DMS53 (cell line): ENCODE measurements at regions not wholly inside any gene's neighbourhood (a gene's known extent, or its start where the extent isn't known, plus 50 kb on each side); places are given as distances from the start of the nearest gene placed in this dataset.

Experiments used
- DNase-seq: peaks from one replicate; lab custom pipeline; 2025; lab: John Stamatoyannopoulos, UW

GRCh38 chr2:239688122-239688681 lies 287.4 kb upstream of the HDAC4 start:
- DNase-seq = no peak

DNA sequence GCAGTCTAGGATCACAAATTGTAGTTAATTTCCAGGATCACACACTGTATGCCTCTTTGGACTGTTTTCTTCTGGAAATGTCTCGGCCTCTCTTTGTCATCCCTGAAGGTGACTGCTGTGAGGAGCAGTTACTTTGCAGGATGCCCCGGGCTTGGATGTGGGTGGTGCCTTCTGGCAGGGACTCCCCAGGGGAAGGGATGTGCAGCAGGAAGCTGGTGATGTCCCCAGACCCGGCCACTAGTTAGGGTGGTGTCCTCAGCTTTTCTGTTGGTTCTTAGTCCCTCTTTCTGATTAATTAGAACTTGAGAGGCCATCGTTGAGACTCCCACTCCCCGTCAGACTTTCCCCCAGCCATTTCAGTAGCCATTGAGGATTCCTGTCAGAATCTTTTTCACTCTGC lies 286.6 kb upstream of the HDAC4 start:
- no peak for DNase-seq

DNA sequence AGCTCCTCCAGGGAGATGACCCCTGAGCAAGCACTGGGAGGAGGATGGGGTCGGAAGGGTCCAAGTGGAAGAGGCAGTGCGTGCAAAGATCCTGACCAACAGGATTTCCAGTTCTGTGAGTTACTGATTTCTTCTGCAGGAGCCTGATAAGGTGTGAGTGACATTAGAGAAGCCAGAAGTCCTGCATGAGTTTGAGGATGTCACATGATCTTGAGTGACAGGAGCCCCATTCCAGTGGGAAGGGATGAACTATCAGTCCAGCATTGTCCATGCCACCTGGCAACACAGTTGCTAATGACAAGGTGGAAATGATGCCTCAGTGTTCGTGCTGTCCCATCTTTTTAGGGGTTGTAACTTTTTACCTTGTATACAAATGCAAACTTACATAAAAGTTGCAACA lies 285.1 kb upstream of the HDAC4 start:
- no peak for DNase-seq

GRCh38 chr2:239685556-239685955 lies 284.7 kb upstream of the HDAC4 start:
- no peak for DNase-seq

DNA sequence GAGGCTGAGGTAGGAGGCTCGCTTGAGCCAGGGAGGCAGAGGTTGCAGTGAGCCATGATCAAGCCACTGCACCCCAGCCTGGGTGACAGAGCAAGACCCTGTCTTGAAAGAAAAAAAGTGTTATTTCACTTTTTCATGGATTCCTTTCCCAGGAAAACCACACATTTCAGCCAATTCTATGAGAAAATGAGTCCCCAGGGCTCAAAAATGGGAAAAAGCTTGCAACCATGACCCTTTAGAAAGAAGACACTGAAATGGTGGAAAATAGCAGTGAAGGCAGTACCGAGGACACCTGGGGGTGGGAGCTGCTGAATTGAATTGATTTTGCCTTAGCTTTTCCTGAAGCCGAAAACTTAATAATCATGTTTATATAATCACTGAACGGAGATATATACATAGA lies 284.2 kb upstream of the HDAC4 start:
- no peak for DNase-seq

DNA sequence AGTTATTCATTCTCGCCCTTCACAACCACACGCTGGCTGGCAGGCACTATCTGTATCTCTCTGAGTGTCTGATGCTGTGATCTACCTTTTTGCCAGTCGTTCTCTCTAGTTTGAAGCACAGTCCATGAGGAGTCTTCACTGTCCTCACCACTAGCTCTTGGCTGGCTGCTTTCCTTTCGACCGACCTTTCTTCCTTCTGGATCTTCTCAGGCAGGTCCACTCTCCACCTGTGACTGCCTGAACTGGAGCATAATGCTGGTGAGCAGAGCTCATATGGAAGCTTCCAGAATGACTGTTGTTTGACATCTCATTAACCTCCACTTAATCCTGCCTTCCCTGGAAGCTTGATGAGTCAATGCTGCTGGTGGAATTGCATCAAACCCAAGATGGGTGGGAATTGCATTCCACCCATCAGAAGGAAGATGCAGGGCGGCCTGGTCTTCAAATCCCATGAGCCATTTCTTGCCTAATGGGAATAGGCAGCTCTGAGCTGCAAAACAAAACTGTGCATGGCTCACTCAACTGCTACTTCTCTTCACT lies 283.5 kb upstream of the HDAC4 start:
- no peak for DNase-seq

DNA sequence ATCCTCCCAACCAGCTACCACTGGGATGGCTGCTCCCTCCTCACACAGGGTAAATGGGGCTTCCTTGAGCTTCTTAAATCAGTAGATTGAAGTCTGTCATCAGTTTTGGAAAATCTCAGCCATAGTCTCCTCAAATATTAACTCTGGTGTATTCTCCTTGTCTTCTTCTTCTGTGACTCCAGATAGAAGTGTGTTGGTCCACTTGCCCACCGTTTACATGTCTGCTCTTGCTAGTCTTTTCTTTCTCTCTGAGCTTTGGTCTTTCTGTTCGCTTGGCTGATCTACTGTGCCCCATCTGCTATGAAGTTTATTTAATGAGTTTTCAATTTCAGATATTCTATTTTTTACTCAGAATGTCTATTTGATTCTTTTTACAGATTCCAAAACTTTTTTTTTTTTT lies 281.7 kb upstream of the HDAC4 start:
- DNase-seq = no peak

DNA sequence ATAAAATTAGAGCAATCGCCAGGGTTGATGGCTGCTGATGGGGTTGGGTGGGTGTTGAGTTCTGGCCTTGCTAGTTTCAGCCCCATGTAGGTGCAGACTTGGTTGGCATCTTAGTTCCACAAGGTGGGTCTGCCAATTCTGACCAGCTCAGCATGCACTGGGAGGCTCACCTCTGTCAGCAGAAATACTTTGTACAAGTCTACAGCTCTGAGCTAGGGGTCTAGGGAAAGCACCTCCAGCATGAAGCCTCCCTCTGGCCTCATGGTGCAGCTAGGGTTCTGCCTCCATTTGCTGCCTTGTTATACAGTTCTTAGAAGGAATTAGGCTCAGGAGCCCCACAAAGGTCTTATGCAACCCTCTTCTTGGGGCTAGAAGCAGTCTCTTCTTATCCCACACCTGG lies 278.9 kb upstream of the HDAC4 start:
- DNase-seq = no peak

- no peak for DNase-seq
Measured at GRCh38 chr2:239678666-239679296, 278.0 kb upstream of the HDAC4 start.

GRCh38 chr2:239678186-239678490 lies 277.3 kb upstream of the HDAC4 start:
- no peak for DNase-seq

GRCh38 chr2:239677453-239678185 lies 276.8 kb upstream of the HDAC4 start:
- DNase-seq = no peak

DNA sequence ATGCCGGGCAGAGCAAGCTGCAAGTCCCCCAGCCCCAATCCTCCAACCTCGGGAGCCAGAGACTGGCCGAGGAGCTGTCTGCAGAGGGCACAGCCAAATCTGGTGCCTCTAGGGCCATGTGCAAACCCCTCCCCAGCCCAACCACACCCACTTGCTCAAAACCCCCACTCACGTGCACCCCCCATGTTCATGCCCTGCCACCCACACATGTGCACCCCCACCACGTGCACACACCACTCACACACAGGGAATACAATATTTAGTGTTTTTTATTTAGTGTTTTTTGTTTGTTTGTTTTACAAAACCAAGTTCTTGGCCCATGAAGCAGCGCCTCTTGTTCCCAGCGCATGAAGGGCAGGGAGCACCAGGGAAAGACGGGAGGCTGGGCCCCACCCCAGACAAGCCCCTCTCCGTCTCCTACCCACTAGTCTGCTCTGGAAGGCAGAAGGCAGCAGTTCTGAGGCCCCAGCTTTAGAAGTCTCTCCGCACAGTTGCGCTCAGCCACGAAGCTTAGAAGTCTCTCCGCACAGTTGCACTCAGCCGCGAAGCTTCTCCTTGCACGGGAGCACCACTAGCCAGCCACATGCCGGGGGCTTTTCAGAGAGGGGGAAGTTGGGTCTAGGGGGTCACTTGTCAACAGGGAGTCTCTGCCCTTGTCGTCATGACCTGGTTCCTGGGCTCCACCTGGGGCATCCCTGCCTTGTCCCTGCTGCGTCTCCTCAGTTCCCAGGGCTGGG lies 276.1 kb upstream of the HDAC4 start:
- no peak for DNase-seq

DNA sequence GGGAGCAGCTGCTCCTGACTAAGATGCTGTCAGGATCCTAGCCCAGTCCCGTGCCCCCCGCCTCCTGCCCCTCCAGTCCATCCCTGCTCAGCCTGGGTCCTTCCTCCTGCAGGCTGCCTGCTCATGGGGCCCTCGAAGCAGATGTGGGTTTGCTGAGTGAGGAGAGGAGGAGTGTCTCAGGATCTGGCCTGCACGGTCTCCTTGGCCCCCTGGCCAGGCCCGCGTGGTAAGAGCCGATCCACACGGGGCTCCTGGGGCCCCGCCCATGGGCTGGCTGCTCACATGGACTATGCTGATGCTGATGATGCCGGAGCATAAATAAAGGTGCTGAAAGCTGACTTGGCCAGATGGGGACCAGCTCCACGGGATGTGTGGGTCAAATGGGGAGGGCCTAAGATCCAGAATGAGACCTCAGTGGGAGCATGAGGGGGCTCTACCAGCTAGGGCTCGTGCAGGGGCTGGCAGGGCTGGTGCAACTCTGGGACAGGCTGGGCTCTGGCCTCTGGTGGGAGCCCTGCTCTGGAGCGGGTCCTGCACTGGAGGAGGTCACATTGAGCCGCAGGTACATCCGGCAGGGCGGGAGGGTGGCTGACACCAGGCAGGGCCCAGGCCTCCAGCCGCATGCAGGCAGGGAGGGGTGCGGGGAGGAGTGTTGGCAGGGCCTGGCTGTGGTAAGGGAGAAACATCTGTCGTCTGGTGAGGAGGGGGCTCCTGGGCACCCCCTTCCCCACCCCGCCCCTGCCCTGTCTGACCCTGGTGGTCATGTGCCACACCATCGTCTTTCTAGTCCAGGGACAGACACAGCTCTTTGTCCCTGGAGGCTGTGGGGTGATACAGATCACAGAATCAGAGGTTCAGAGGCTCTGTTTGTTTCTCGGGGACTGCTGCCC lies 275.3 kb upstream of the HDAC4 start:
- no peak for DNase-seq

DNA sequence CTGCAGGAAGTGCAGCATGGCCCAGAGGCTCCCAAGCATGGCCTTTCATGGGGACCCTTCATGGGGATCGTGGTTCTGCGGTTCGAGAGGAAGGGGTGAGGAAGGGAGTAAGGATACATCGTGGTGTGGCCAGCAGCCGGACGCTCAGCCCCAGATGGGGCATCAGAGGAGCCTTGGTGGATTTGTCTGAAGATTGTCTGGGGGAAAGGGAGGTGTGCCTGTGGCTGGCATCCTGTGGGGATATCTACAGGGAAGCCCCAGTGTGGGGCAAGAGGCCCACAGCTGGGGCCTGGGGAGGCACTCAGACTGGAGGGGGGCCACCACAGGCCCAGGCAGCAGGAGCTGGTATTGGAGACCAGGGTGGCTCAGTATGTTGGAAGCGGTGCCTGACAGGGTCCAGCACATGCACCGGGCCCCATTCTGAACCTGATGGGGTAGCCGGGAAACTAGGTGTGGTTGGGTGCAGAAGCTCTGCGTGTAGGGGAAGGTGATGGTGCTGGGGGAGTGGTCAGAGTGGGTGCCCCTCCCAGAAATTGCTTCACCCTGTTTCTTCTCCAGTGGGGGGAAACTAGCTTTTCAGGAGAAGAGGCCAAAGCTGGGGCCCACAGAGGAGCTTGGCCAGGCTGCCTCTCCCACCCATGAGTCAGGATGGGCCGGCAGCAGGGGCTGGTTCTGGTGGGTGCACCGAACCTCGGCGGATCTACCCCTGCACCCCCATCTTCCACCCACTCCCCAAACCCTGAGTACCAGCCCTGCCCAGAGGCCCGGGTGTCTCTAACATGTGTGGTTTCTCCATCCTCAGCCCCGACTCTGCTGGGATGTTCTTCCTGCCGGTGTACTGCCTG lies 274.4 kb upstream of the HDAC4 start:
- DNase-seq = no peak

- no peak for DNase-seq
Measured at GRCh38 chr2:239674101-239674980, 273.5 kb upstream of the HDAC4 start.

GRCh38 chr2:239673641-239674040 lies 272.8 kb upstream of the HDAC4 start:
- DNase-seq = no peak

GRCh38 chr2:239671916-239672849 lies 271.4 kb upstream of the HDAC4 start:
- DNase-seq = no peak

GRCh38 chr2:239671471-239671870 lies 270.7 kb upstream of the HDAC4 start:
- no peak for DNase-seq
